Gastroesophageal sphincter (tissue), 4 donors: ENCODE measurements at regions not wholly inside any gene's neighbourhood (a gene's known extent, or its start where the extent isn't known, plus 50 kb on each side); places are given as distances from the start of the nearest gene placed in this dataset.

Experiments used
- ATAC-seq: fragments of 150-250 bp; one replicate; pipeline ENCODE4 v1.9.1; 2016; ENCODE audit warnings: mild to moderate bottlenecking, moderate library complexity
- H3K27ac ChIP-seq, 4 donors: fragments of 200-600 bp; sonication (generic) in 3 of 4; 1 replicate in 3 of 4; 2 replicates in 1 of 4; pipeline ENCODE4 v1.5.1; 2016 to 2019
- H3K27me3 ChIP-seq: fragments of 200-600 bp; sonication (generic); one replicate; pipeline ENCODE4 v1.5.1; 2019
- H3K36me3 ChIP-seq, 2 donors: fragments of 200-600 bp; sonication (generic); one replicate each; pipeline ENCODE4 v1.5.1; 2019; ENCODE audit warnings: control low read depth in 1 of 2
- H3K4me1 ChIP-seq, 3 donors: fragments of 200-600 bp; sonication (generic); 1 replicate in 2 of 3; 2 replicates in 1 of 3; pipeline ENCODE4 v1.5.1; 2016 to 2019; ENCODE audit warnings: control low read depth in 2 of 3
- H3K4me3 ChIP-seq, 2 donors: fragments of 200-600 bp; sonication (generic); one replicate each; pipeline ENCODE4 v1.5.1; 2019; ENCODE audit warnings: mild to moderate bottlenecking in 1 of 2, moderate library complexity in 1 of 2
- H3K9me3 ChIP-seq, 3 donors: fragments of 200-600 bp; sonication (generic); one replicate each; pipeline ENCODE4 v1.5.1; 2017 to 2019; ENCODE audit warnings: control low read depth in 2 of 3
- CTCF ChIP-seq, 4 experiments: fragments of 200-600 bp in 2 of 4; fragments of 450-650 bp in 2 of 4; sonication (generic) in 1 of 4; IDR thresholded peaks; one replicate each; pipeline ENCODE4 v1.5.1; 2017 to 2019; ENCODE audit warnings: antibody characterized with exemption in 4 of 4, mild to moderate bottlenecking in 2 of 4, moderate library complexity in 2 of 4
- EP300 ChIP-seq: sonication (generic); formaldehyde crosslinking; IDR thresholded peaks from one replicate; pipeline ENCODE4 v1.6.1; 2017; ENCODE audit warnings: antibody characterized with exemption, mild to moderate bottlenecking
- POLR2A ChIP-seq, 2 donors: fragments of 450-650 bp; IDR thresholded peaks; one replicate each; pipeline ENCODE4 v1.6.1; 2017; ENCODE audit warnings: antibody characterized with exemption in 2 of 2, mild to moderate bottlenecking in 2 of 2, moderate library complexity in 1 of 2
- POLR2AphosphoS5 ChIP-seq: sonication (generic); formaldehyde crosslinking; IDR thresholded peaks from one replicate; pipeline ENCODE4 v1.6.1; 2017; ENCODE audit warnings: antibody characterized with exemption
- WGBS, 2 donors: methylation state at CpG; one replicate each; pipeline ENCODE4 v1.1.5; 2018; ENCODE audit warnings: low coverage in 1 of 2; 5-methylcytosine and 5-hydroxymethylcytosine counted together

GRCh38 chr5:171714261-171714660, 71.4 kb upstream of the SMIM23 start:
- H3K9me3 ChIP-seq, result peaks cover 0 to 17% (median 0%) of the 10 kb centered on the region in 3 donors
- TF ChIP-seq POLR2AphosphoS5 (no peak), POLR2A (IDR thresholded peaks at IDR 0.05) (no peak), CTCF (IDR thresholded peaks at IDR 0.05) (no peak), EP300 (no peak)
- no peaks in the 10 kb centered on the region for H3K36me3 ChIP-seq
- no peak overlapping the region for H3K27ac ChIP-seq
- no peaks in the 10 kb centered on the region for H3K4me1 ChIP-seq
- no peak for ATAC-seq
- no peak overlapping the region for H3K4me3 ChIP-seq
- no CpG with 5 or more reads among the region's 2 CpGs for WGBS, 2 donors
- no peaks in the 10 kb centered on the region for H3K27me3 ChIP-seq

GRCh38 chr5:171714851-171715250, 70.8 kb upstream of the SMIM23 start:
- no peaks in the 10 kb centered on the region for H3K27me3 ChIP-seq
- peaks cover 0 to 17% (median 0%) of the 10 kb centered on the region in 3 donors for H3K9me3 ChIP-seq
- WGBS, 2 donors, result 44 to 100% methylated on average over 1 of the region's 1 CpG
- TF ChIP-seq CTCF (IDR thresholded peaks at IDR 0.05) (no peak), EP300 (no peak), POLR2A (IDR thresholded peaks at IDR 0.05) (no peak), POLR2AphosphoS5 (no peak)
- no peak overlapping the region for H3K4me3 ChIP-seq
- H3K27ac ChIP-seq, result no peak overlapping the region
- no peaks in the 10 kb centered on the region for H3K36me3 ChIP-seq
- no peak for ATAC-seq
- H3K4me1 ChIP-seq, result no peaks in the 10 kb centered on the region

GRCh38 chr5:171715551-171715950, 70.1 kb upstream of the SMIM23 start:
- Histone ChIP-seq H3K9me3 (peaks cover 0 to 17% (median 0%) of the 10 kb centered on the region in 3 donors), H3K4me1 (no peaks in the 10 kb centered on the region), H3K36me3 (no peaks in the 10 kb centered on the region), H3K4me3 (no peak overlapping the region), H3K27ac (no peak overlapping the region), H3K27me3 (no peaks in the 10 kb centered on the region)
- ATAC-seq, result no peak
- WGBS, 2 donors, result 80 to 100% methylated on average over 1 of the region's 4 CpGs
- TF ChIP-seq POLR2A (IDR thresholded peaks at IDR 0.05) (no peak), CTCF (IDR thresholded peaks at IDR 0.05) (no peak), EP300 (no peak), POLR2AphosphoS5 (no peak)

GRCh38 chr5:171720086-171720485, 65.5 kb upstream of the SMIM23 start:
- Histone ChIP-seq H3K4me1 (no peaks in the 10 kb centered on the region), H3K27me3 (no peaks in the 10 kb centered on the region), H3K9me3 (peaks cover 0 to 10% (median 0%) of the 10 kb centered on the region in 3 donors), H3K27ac (no peak overlapping the region), H3K36me3 (no peaks in the 10 kb centered on the region), H3K4me3 (no peak overlapping the region)
- no peak for ATAC-seq
- 83 to 100% methylated on average over 3 of the region's 6 CpGs for WGBS, 2 donors
- no peak for TF ChIP-seq POLR2AphosphoS5
- no peak for TF ChIP-seq EP300
- no peak for TF ChIP-seq POLR2A (IDR thresholded peaks at IDR 0.05)
- no peak for TF ChIP-seq CTCF (IDR thresholded peaks at IDR 0.05)

GRCh38 chr5:171721464-171721863, 64.2 kb upstream of the SMIM23 start:
- peaks cover 0 to 16% (median 0%) of the 10 kb centered on the region in 3 donors for H3K9me3 ChIP-seq
- no peaks in the 10 kb centered on the region for H3K36me3 ChIP-seq
- no peak for ATAC-seq
- no peak overlapping the region for H3K27ac ChIP-seq
- WGBS, 2 donors, result 47 to 55% methylated on average over 4 of the region's 5 CpGs
- TF ChIP-seq POLR2A (IDR thresholded peaks at IDR 0.05) (no peak), EP300 (no peak), POLR2AphosphoS5 (no peak), CTCF (IDR thresholded peaks at IDR 0.05) (no peak)
- no peak overlapping the region for H3K4me3 ChIP-seq
- no peaks in the 10 kb centered on the region for H3K4me1 ChIP-seq
- no peaks in the 10 kb centered on the region for H3K27me3 ChIP-seq
